ENCODE measurements at regions not wholly inside any gene's neighbourhood (a gene's known extent, or its start where the extent isn't known, plus 50 kb on each side); places are given as distances from the start of the nearest gene placed in this dataset.

DNA sequence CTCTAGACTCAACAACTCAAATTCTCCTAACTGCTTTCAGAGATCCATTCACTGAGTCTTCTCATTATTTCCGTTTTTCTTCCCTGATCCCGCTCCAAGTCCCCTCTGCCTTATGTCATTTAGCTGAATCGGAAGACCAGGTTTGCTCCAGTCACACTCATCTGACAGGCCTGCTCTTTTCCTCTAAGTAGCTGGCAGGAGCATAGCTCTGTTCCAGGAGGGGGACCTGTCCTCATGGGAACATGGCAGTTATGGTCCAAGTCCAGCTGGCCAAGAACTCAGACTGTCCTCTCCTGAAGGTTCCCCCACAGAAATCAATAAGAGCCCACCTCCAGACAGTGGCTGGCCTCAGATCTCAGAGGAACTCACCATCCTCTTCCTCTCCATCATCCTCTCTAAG is 130.9 kb upstream of the SERP2 start:
- TF ChIP-seq, protein P1, sequence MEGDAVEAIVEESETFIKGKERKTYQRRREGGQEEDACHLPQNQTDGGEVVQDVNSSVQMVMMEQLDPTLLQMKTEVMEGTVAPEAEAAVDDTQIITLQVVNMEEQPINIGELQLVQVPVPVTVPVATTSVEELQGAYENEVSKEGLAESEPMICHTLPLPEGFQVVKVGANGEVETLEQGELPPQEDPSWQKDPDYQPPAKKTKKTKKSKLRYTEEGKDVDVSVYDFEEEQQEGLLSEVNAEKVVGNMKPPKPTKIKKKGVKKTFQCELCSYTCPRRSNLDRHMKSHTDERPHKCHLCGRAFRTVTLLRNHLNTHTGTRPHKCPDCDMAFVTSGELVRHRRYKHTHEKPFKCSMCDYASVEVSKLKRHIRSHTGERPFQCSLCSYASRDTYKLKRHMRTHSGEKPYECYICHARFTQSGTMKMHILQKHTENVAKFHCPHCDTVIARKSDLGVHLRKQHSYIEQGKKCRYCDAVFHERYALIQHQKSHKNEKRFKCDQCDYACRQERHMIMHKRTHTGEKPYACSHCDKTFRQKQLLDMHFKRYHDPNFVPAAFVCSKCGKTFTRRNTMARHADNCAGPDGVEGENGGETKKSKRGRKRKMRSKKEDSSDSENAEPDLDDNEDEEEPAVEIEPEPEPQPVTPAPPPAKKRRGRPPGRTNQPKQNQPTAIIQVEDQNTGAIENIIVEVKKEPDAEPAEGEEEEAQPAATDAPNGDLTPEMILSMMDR (IDR thresholded peaks at IDR 0.05), result no peak
- TF ChIP-seq POLR2A (IDR thresholded peaks at IDR 0.05), result no peak

Data from uterus (tissue), 2 donors.